NB4 (cell line): ENCODE measurements at regions not wholly inside any gene's neighbourhood (a gene's known extent, or its start where the extent isn't known, plus 50 kb on each side); places are given as distances from the start of the nearest gene placed in this dataset.
"Not testable (repeated sequence)": the region's sequence is repeated elsewhere in the genome, so short reads cannot be mapped to it uniquely, and the experiment has no call there.

Experiments
- DNase-seq: peaks from one replicate; pipeline ENCODE4 v3.0.0; 2010; ENCODE audit warnings: low read depth
- H3K4me3 ChIP-seq: one replicate; pipeline ENCODE4 v1.5.1; 2011; ENCODE audit warnings: mild to moderate bottlenecking, low read depth, low read length, moderate library complexity
- CTCF ChIP-seq: IDR thresholded peaks from one replicate; pipeline ENCODE4 v1.5.1; 2012; ENCODE audit warnings: low read depth, low read length
- MYC ChIP-seq: IDR thresholded peaks from 2 replicates; pipeline ENCODE4 v1.6.1; 2011; ENCODE audit warnings: low read depth, low read length
- POLR2A ChIP-seq: IDR thresholded peaks from 2 replicates; pipeline ENCODE4 v1.6.1; 2011; ENCODE audit warnings: mild to moderate bottlenecking; ENCODE audit not compliant: insufficient read length; ENCODE audit errors: extremely low read depth
- TF ChIP-seq, protein P1 (sequence below): IDR thresholded peaks from 2 replicates; pipeline ENCODE4 v1.6.1; 2011; ENCODE audit warnings: low read depth, low read length

GRCh38 chr13:63446329-63446728, 2030.7 kb upstream of the PCDH20 start:
- DNase-seq = no peak
- TF ChIP-seq CTCF (no peak), MYC (no peak), POLR2A (no peak)
- TF ChIP-seq, protein P1, sequence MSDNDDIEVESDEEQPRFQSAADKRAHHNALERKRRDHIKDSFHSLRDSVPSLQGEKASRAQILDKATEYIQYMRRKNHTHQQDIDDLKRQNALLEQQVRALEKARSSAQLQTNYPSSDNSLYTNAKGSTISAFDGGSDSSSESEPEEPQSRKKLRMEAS = no peak
- no peak overlapping the region for H3K4me3 ChIP-seq

DNA sequence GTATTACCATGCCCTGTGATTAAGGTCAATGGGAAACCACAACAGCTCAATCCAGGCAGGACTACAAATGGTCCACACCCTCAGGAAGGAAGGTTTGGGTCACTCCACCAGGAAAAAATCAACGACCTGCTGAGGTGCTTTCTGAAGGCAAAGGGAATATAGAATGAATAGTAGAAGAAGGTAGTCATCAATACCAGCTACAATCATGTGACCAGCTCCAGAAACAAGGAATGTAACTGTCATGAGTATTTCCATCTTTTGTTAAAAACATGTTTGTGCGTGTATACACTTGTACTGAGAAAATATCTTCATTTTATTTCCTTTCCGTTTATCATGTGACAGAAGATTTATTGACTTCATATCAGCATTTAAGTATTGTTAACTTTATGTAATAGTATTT, 2028.6 kb upstream of the PCDH20 start:
- H3K4me3 ChIP-seq, DNase-seq: not testable (repeated sequence)

GRCh38 chr13:63438951-63439350, 2023.3 kb upstream of the PCDH20 start:
- no peak for DNase-seq
- no peak for TF ChIP-seq CTCF
- no peak for TF ChIP-seq POLR2A
- TF ChIP-seq, protein P1 = no peak
- TF ChIP-seq MYC = no peak
- no peak overlapping the region for H3K4me3 ChIP-seq

GRCh38 chr13:63436325-63436668, 2020.6 kb upstream of the PCDH20 start:
- no peak for TF ChIP-seq MYC
- TF ChIP-seq, protein P1 = no peak
- no peak for TF ChIP-seq CTCF
- no peak for TF ChIP-seq POLR2A
- DNase-seq = no peak
- H3K4me3 ChIP-seq = no peak overlapping the region

DNA sequence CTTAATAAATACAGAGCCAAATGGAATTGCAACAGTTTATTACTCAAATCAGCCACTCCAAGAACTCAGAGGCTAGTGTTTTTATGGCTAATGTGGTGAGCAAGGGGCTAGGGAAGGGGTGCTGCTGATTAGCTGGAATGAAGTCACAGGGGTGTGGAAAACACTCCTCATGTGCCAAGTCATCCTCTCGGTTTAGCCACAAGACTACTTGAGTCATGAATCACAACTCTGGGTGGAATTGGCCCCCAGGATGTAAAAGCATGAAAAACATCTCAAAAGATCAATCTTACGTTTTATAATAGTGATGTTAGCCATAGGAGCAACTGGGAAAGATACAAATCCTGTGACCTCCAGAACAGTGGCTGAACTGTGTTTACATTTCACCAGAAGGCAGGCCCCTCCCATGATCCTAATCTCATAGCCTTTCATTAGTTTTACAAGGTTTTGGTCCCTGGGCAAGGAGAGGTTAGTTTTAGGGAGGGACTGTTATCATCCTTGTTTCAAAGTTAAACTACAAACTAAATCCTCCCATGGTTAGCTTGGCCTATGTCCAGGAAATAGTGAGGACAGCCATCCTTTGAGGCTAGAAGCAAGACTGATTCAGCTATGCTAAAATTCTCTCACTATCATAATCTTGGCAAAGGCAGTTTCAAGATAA, 2020.1 kb upstream of the PCDH20 start:
- peak; percentile 16 for DNase-seq
- H3K4me3 ChIP-seq = no peak overlapping the region
- TF ChIP-seq, protein P1 = no peak
- no peak for TF ChIP-seq MYC
- no peak for TF ChIP-seq CTCF
- no peak for TF ChIP-seq POLR2A

- TF ChIP-seq MYC (no peak), POLR2A (no peak), CTCF (no peak)
- TF ChIP-seq, protein P1 = no peak
- H3K4me3 ChIP-seq = no peak overlapping the region
- DNase-seq = no peak
These were observed 2018.0 kb upstream of the PCDH20 start for GRCh38 chr13:63433546-63434150.
